GM12874 (cell line): ENCODE measurements at regions not wholly inside any gene's neighbourhood (a gene's known extent, or its start where the extent isn't known, plus 50 kb on each side); places are given as distances from the start of the nearest gene placed in this dataset.

Experiments used
- CTCF ChIP-seq: IDR thresholded peaks from 2 replicates; pipeline ENCODE4 v1.5.1; 2011; ENCODE audit warnings: low read depth, mild to moderate bottlenecking, control low read depth, low read length, moderate library complexity; ENCODE audit not compliant: insufficient read depth

GRCh38 chr11:131052367-131052766, 136.1 kb upstream of the SNX19 start:
- TF ChIP-seq CTCF = no peak

GRCh38 chr11:131056036-131056435, 139.8 kb upstream of the SNX19 start:
- TF ChIP-seq CTCF = no peak

GRCh38 chr11:131063638-131064037, 147.4 kb upstream of the SNX19 start:
- no peak for TF ChIP-seq CTCF

- peak; percentile 83 for TF ChIP-seq CTCF
These were observed 148.2 kb upstream of the SNX19 start for GRCh38 chr11:131064373-131064991.

- TF ChIP-seq CTCF = no peak
These were observed 149.4 kb upstream of the SNX19 start for GRCh38 chr11:131065435-131066413.

- no peak for TF ChIP-seq CTCF
These were observed 150.3 kb upstream of the SNX19 start for GRCh38 chr11:131066551-131066950.

GRCh38 chr11:131070365-131070764, 154.1 kb upstream of the SNX19 start:
- no peak for TF ChIP-seq CTCF
